ENCODE measurements at regions not wholly inside any gene's neighbourhood (a gene's known extent, or its start where the extent isn't known, plus 50 kb on each side); places are given as distances from the start of the nearest gene placed in this dataset.

- no peak for DNase-seq
Observed at GRCh38 chr10:90635111-90635765, 222.6 kb downstream of the HTR7 start.

GRCh38 chr10:90640756-90641155 is 217.1 kb downstream of the HTR7 start:
- DNase-seq: no peak

GRCh38 chr10:90641731-90642130 is 216.1 kb downstream of the HTR7 start:
- DNase-seq: no peak

- no peak for DNase-seq
Observed at GRCh38 chr10:90642136-90642535, 215.7 kb downstream of the HTR7 start.

GRCh38 chr10:90642650-90643049 is 215.2 kb downstream of the HTR7 start:
- no peak for DNase-seq

GRCh38 chr10:90644165-90644564 is 213.7 kb downstream of the HTR7 start:
- DNase-seq: no peak

GRCh38 chr10:90650858-90651257 is 207.0 kb downstream of the HTR7 start:
- no peak for DNase-seq

GRCh38 chr10:90652519-90652918 is 205.3 kb downstream of the HTR7 start:
- DNase-seq: no peak

GRCh38 chr10:90658791-90659190 is 199.0 kb downstream of the HTR7 start:
- no peak for DNase-seq

- no peak for DNase-seq
Observed at GRCh38 chr10:90665905-90666662, 191.8 kb downstream of the HTR7 start.

GRCh38 chr10:90674461-90674860 is 183.4 kb downstream of the HTR7 start:
- DNase-seq: no peak

GRCh38 chr10:90674928-90675327 is 182.9 kb downstream of the HTR7 start:
- no peak for DNase-seq

GRCh38 chr10:90675621-90676020 is 182.2 kb downstream of the HTR7 start:
- no peak for DNase-seq

Measured in CD4-positive, alpha-beta T cell treated with Interferon alpha-2 for 1 hour (primary cell).